HG02623 (cell line): ENCODE measurements at regions not wholly inside any gene's neighbourhood (a gene's known extent, or its start where the extent isn't known, plus 50 kb on each side); places are given as distances from the start of the nearest gene placed in this dataset.
"Not testable (repeated sequence)": the region's sequence is repeated elsewhere in the genome, so short reads cannot be mapped to it uniquely, and the experiment has no call there.

Source experiments
- ATAC-seq: cut with Tn5 transposase; IDR thresholded peaks from one replicate; pipeline ENCODE4 v1.9.1; 2021; ENCODE audit warnings: moderate library complexity; ENCODE audit not compliant: unreplicated experiment

DNA sequence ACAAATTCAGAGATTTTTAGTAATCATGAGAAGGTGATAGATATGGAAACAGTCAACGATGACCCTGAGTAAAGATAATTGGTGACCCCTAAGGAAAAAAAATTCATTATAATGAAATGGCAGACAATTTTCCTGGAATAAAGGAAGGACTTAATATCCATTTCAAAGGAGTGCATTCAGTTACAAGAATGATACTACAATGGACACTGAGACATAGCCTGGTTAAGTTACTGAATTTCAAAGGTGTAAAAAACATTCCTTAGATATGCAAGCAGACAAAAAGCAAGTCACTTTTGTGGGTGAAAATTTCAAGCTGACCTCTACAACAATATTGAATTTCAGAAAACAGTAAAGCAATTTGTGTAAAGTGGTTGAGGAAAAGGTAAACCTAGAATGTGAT lies 1012.5 kb upstream of the SEMA6A start:
- no peak for ATAC-seq

GRCh38 chr5:117568622-117569021 lies 994.0 kb upstream of the SEMA6A start:
- no peak for ATAC-seq

DNA sequence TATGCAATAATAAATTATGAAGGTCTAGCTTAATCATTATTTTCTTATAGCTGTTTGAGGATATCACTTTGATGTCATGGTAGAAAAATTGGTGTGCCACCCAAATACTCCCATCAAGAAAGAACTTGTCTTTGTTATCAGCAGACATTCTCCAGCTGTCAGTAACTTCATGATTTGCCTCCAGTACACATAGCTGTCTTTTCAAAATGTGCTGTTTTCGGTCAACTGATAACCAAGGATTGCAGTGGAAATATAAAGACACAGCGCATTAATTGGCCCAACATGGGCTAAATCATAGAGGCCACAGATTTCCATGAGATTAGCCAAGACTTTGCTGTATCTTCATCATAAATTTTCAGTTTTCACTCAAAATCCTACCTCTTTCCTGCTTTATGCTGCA lies 993.5 kb upstream of the SEMA6A start:
- ATAC-seq = no peak

DNA sequence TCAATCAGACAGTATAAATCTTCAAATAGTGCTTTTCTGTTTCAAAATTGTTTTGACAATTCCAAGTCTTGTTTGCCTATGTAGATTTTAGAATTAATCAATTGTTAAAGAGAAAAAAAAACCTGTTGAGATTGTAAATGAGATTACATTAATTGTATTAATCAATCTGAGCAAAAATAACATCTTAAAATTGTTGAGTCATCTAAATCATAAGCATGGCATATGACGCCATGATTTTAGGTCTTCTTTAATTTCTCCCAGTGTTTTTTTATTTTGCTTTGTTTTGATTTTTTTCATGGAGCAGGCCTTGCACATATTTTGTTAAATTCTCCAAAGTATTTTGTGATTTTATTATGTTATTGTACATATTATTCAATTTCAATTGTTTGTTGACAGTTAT lies 988.0 kb upstream of the SEMA6A start:
- ATAC-seq = no peak

DNA sequence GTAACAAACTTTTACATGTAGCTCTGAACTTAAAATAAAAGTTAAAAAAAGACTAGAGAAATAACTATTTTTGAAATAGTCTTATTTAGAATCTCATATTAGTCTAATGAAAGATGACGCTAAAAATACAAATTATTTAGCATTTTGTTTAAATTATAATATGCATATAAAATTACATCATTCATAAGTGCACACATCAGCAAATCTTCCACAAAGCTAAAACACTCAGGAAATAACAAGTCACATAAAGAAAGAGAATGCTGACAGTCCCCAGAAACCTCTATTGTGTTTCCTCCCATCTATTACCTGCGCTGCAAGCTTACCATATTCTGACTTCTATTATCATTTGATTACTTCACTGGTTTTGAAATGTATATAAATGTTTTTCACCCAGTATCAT lies 986.9 kb upstream of the SEMA6A start:
- no peak for ATAC-seq

- no peak for ATAC-seq
Measured at GRCh38 chr5:117559005-117559844, 984.6 kb upstream of the SEMA6A start.

- ATAC-seq = no peak
Measured at GRCh38 chr5:117551236-117551635, 976.6 kb upstream of the SEMA6A start.

GRCh38 chr5:117547192-117547591 lies 972.6 kb upstream of the SEMA6A start:
- no peak for ATAC-seq

- ATAC-seq = no peak
Measured at GRCh38 chr5:117539692-117540091, 965.1 kb upstream of the SEMA6A start.

DNA sequence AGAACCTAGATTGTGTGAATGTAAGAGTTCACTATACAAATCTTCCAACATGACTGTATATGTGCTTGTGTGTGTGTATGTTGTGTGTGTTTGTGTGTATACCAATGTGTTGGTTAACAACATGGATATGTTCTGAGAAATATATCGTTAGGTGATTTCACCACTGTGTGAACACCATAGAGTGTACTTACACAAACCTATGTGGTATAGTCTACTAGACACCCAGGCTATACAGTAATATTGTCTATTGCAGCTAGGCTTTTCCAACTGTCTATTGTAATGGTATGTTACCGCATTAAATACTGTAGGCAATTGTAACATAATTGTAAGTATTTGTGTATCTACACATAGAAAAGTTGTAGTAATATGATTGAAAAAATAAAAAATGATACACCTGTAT lies 959.2 kb upstream of the SEMA6A start:
- no peak for ATAC-seq

GRCh38 chr5:117533051-117533670 lies 958.5 kb upstream of the SEMA6A start:
- not testable (repeated sequence) for ATAC-seq

GRCh38 chr5:117519957-117520500 lies 945.4 kb upstream of the SEMA6A start:
- no peak for ATAC-seq

- no peak for ATAC-seq
Measured at GRCh38 chr5:117504305-117504704, 929.7 kb upstream of the SEMA6A start.

GRCh38 chr5:117497601-117498000 lies 923.0 kb upstream of the SEMA6A start:
- ATAC-seq = no peak

GRCh38 chr5:117496801-117497200 lies 922.2 kb upstream of the SEMA6A start:
- no peak for ATAC-seq

- ATAC-seq = no peak
Measured at GRCh38 chr5:117494188-117494587, 919.6 kb upstream of the SEMA6A start.

DNA sequence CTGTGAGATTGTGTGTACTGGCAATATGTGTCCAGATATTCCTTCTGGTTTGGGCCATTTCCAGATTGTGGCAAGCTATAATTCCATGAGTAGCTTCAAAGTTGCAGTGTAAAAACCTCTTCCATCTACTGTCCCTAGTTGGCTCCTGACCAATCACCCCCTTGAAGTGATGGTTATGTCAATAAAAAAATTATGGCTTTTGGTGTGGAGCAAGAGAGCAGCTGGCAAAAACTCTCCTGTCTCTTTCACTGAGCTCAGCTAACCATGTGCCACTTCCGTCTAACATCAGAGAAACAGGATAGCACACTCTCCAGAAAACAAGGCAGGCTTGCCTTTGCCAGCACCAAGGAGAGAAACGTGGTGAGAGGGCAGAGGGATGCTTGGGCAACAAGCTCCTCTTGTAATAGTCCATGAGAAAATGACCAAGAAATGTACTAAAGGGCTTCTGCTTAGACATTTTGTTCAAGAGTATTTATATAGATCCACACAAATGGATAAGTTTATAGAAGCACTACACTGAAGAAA lies 914.4 kb upstream of the SEMA6A start:
- ATAC-seq = no peak

GRCh38 chr5:117487556-117487955 lies 912.9 kb upstream of the SEMA6A start:
- ATAC-seq = no peak

DNA sequence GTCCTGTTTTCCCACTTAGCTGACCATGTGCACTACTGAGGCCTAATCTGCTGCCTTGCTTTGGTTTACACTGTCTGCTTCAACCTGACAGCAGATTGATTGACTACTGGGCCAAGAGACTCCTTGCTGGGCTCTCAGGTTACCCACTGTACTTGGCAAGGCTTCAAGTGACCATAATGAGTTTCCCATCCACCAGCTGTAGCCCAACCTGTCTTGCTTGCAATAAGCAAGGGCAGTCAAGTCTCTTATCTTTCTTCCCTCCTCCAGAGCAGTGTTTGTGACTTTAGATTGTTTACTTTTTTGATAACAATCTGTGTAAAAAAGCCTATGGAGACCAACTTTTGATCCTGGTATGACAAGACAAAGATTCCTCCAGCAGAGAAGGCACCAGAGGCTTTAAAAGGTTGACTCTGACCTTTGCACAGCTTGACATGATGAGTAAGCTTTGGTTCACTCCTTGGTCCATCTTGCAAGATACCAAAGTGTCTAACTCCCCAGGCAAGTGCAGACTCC lies 912.3 kb upstream of the SEMA6A start:
- ATAC-seq = no peak

DNA sequence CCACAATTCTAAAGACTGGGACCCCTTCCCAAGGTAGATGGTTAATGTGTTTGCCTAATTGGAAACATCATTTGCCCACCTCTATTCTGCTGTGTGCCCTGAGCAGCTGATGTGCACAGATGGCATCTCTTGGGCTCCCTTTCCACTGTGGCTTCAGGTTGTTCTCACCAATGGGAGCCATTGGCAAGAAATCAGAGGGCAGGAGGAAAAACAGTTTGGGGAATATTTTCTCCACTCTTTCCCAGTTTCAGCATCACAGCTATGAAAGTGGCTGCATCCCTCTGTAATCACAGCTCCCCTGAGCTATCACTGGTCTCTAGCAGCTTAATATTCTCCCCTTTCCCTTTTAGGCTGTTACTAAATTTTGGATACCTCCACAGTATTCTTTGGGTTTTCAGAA lies 911.6 kb upstream of the SEMA6A start:
- no peak for ATAC-seq

- no peak for ATAC-seq
Measured at GRCh38 chr5:117475919-117476318, 901.3 kb upstream of the SEMA6A start.

DNA sequence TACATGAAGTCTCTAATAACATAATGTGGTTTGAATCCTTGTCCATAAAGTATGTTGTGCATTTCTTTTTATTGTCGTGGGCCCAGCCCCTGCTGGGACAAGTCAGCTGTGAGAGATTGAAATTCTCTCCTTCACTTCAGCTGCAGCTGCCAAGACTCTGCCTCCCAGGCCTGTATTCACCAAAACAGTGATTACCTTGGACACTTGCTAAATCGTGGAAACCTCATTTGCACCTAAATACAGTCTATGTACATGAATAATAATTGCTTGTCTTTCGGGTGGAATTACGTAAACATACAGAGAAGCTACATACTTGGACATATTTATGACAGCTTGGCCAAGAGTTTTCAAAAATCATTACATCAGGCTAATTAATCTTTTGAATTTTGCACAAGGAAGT lies 898.5 kb upstream of the SEMA6A start:
- ATAC-seq = no peak
